GM21737 (cell line): ENCODE measurements at regions not wholly inside any gene's neighbourhood (a gene's known extent, or its start where the extent isn't known, plus 50 kb on each side); places are given as distances from the start of the nearest gene placed in this dataset.

Experiments used
- ATAC-seq: cut with Tn5 transposase; IDR thresholded peaks from one replicate; pipeline ENCODE4 v1.9.1; 2021; ENCODE audit warnings: mild to moderate bottlenecking, moderate library complexity; ENCODE audit not compliant: unreplicated experiment

DNA sequence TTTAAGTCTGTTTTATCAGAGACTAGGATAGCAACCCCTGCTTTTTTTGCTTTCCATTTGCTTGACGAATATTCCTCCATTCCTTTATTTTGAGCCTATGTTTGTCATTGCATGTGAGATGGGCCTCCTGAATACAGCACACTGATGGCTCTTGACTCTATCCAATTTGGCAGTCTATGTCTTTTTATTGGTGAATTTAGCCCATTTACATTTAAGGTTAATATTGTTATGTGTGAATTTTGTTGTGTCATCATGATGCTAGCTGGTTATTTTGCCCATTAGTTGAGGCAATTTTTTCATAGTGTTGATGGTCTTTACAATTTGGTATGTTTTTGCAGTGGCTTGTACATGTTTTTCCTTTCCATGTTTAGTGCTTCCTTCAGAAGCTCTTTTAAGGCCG, 50.7 kb upstream of the PDE4B start:
- ATAC-seq: no peak
